Suprapubic skin (tissue), 4 donors: ENCODE measurements at regions not wholly inside any gene's neighbourhood (a gene's known extent, or its start where the extent isn't known, plus 50 kb on each side); places are given as distances from the start of the nearest gene placed in this dataset.
A peak's percentile ranks its signal among the peaks of the same experiment; 100 is the strongest.

ENCODE experiments used
- DNase-seq, 2 donors: peaks; one replicate each; pipeline ENCODE4 v3.0.0-alpha.2; 2019; ENCODE audit warnings: low spot score in 2 of 2
- H3K27ac ChIP-seq: fragments of 200-600 bp; sonication (generic); one replicate; pipeline ENCODE4 v1.5.1; 2019
- H3K27me3 ChIP-seq: fragments of 200-600 bp; sonication (generic); one replicate; pipeline ENCODE4 v1.5.1; 2019
- H3K36me3 ChIP-seq: fragments of 200-600 bp; sonication (generic); one replicate; pipeline ENCODE4 v1.5.1; 2019
- H3K4me1 ChIP-seq: fragments of 200-600 bp; sonication (generic); one replicate; pipeline ENCODE4 v1.5.1; 2019
- H3K4me3 ChIP-seq: fragments of 200-600 bp; sonication (generic); one replicate; pipeline ENCODE4 v1.5.1; 2019; ENCODE audit warnings: mild to moderate bottlenecking
- H3K9me3 ChIP-seq: fragments of 200-600 bp; sonication (generic); one replicate; pipeline ENCODE4 v1.5.1; 2019
- EP300 ChIP-seq: sonication (generic); formaldehyde crosslinking; IDR thresholded peaks from one replicate; pipeline ENCODE4 v1.6.1; 2017; ENCODE audit warnings: antibody characterized with exemption
- POLR2A ChIP-seq, 2 donors: fragments of 450-650 bp; IDR thresholded peaks; one replicate each; pipeline ENCODE4 v1.6.1; 2017; ENCODE audit warnings: antibody characterized with exemption in 2 of 2, mild to moderate bottlenecking in 2 of 2, moderate library complexity in 2 of 2
- POLR2AphosphoS5 ChIP-seq, 3 donors: sonication (generic); formaldehyde crosslinking; IDR thresholded peaks; one replicate each; pipeline ENCODE4 v1.6.1; 2017; ENCODE audit warnings: antibody characterized with exemption in 3 of 3
- WGBS: methylation state at CpG from one replicate; pipeline ENCODE4 v1.1.5; 2018; 5-methylcytosine and 5-hydroxymethylcytosine counted together
- TF ChIP-seq, protein P1 (sequence below), 2 donors: fragments of 200-600 bp in 1 of 2; fragments of 450-650 bp in 1 of 2; sonication (generic) in 1 of 2; IDR thresholded peaks; one replicate each; pipeline ENCODE4 v1.5.1; 2016 to 2019; ENCODE audit warnings: antibody characterized with exemption in 2 of 2, mild to moderate bottlenecking in 1 of 2, moderate library complexity in 1 of 2

DNA sequence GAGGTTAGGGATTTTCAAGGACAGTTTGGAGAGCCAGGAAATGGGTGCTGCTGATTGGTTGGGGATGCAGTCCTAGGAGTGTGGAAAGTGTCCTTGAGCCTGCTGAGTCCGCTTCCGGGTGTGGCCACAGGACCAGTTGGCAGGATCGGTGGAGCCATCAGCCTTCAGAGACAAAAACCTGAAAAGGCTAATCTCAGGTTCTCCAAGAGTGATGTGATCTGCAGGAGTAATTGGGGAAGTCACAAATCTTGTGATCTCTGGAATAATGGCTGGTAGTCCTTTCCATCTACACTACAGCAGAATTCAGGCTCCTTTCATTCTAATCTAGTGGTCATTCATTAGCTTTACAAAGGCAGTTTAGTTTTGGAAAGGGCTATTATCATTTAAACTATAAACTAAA, 55.9 kb upstream of the BMP2K start:
- no peaks in the 10 kb centered on the region for H3K36me3 ChIP-seq
- no peak overlapping the region for H3K4me3 ChIP-seq
- TF ChIP-seq, protein P1, sequence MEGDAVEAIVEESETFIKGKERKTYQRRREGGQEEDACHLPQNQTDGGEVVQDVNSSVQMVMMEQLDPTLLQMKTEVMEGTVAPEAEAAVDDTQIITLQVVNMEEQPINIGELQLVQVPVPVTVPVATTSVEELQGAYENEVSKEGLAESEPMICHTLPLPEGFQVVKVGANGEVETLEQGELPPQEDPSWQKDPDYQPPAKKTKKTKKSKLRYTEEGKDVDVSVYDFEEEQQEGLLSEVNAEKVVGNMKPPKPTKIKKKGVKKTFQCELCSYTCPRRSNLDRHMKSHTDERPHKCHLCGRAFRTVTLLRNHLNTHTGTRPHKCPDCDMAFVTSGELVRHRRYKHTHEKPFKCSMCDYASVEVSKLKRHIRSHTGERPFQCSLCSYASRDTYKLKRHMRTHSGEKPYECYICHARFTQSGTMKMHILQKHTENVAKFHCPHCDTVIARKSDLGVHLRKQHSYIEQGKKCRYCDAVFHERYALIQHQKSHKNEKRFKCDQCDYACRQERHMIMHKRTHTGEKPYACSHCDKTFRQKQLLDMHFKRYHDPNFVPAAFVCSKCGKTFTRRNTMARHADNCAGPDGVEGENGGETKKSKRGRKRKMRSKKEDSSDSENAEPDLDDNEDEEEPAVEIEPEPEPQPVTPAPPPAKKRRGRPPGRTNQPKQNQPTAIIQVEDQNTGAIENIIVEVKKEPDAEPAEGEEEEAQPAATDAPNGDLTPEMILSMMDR (IDR thresholded peaks at IDR 0.05): no peak
- TF ChIP-seq EP300 (no peak), POLR2A (IDR thresholded peaks at IDR 0.05) (no peak), POLR2AphosphoS5 (IDR thresholded peaks at IDR 0.05) (no peak)
- no peak for DNase-seq
- H3K27ac ChIP-seq: no peak overlapping the region
- peaks cover 2% of the 10 kb centered on the region for H3K4me1 ChIP-seq
- no peaks in the 10 kb centered on the region for H3K27me3 ChIP-seq
- WGBS: 87% methylated on average over 3 of the region's 3 CpGs
- no peaks in the 10 kb centered on the region for H3K9me3 ChIP-seq

DNA sequence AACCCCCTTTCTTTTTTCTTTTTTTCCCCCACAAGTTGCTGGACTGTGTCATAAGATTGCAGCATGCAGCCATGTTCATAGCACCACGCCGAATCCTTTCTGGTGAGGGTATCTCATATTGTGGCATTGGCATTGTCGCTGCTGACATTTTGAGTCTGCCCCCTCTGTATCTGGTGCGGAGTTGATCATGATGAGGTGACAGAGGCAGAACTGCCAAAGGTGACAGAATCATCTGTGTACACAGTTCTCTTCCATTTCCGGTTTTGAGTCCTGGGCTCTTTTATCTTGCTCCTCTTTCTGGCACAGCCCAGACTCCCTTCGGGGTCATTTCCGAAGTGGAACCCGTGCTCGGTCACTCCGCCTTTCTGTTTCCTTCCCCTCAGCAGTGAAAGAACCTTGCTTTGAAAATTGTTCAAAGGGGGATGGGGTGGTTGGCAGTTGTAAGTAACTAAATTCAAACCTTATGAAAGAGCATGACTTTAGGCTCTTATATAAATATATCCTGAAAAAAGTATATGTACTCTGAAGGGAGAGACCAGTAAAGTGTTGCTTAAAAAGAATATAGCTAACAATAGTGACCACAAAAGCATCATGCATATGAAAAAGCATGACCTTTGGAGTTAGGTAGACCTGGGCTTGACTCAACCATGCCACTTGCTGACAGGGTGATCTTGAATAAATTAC, 55.0 kb upstream of the BMP2K start:
- 56% methylated on average over 10 of the region's 10 CpGs for WGBS
- no peaks in the 10 kb centered on the region for H3K9me3 ChIP-seq
- no peak overlapping the region for H3K27ac ChIP-seq
- H3K4me3 ChIP-seq: no peak overlapping the region
- H3K4me1 ChIP-seq: peaks cover 2% of the 10 kb centered on the region
- no peaks in the 10 kb centered on the region for H3K27me3 ChIP-seq
- TF ChIP-seq EP300: no peak
- no peak for TF ChIP-seq POLR2AphosphoS5 (IDR thresholded peaks at IDR 0.05)
- TF ChIP-seq, protein P1 (IDR thresholded peaks at IDR 0.05): no peak
- no peak for TF ChIP-seq POLR2A (IDR thresholded peaks at IDR 0.05)
- no peaks in the 10 kb centered on the region for H3K36me3 ChIP-seq
- DNase-seq: no peak

DNA sequence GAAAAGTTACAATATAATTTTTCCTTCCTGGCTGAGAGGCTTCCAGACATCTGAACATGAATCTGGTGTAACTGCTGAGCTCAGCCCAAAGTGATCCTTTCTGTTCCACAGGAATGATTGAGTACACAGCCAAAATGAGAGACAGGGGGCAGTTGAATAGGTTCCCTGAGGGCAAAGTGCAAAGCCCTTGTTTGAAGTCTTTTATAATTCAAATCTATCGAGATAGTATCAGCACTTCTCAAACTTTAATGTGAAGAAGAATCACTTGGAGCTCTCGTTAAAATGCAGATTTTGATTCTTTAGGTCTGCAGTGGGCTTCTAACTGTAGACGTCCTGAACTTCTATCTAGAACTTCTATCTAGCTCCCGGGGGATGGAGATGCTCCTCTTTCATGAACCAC, 54.4 kb upstream of the BMP2K start:
- no peaks in the 10 kb centered on the region for H3K27me3 ChIP-seq
- H3K4me3 ChIP-seq: no peak overlapping the region
- TF ChIP-seq POLR2A (IDR thresholded peaks at IDR 0.05) (no peak), EP300 (no peak), POLR2AphosphoS5 (IDR thresholded peaks at IDR 0.05) (no peak)
- TF ChIP-seq, protein P1 (IDR thresholded peaks at IDR 0.05): no peak
- H3K36me3 ChIP-seq: no peaks in the 10 kb centered on the region
- peaks cover 2% of the 10 kb centered on the region for H3K4me1 ChIP-seq
- 58% methylated on average over 4 of the region's 4 CpGs for WGBS
- peak overlapping the region; percentile 24 for H3K27ac ChIP-seq
- H3K9me3 ChIP-seq: no peaks in the 10 kb centered on the region
- no peak for DNase-seq

DNA sequence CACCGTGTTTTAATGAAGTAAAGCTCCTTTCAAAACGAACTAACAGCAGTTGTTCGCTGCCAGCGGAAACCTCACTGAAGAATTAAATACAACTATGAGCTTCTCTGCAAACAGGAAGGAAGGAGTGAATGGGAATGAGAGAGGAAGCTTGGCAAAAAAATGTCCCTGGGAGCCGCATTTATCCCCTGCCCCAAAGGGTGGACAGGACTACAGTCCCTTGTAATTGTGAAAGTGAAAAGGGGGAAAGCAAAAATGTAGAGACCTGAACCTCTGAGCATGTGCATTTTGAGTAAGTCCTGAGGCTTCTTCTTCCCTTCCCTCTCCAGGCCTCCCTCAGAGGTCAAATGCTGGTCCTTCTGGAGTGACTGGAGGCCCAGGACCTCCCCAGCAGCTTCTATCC, 53.8 kb upstream of the BMP2K start:
- 59% methylated on average over 5 of the region's 5 CpGs for WGBS
- Histone ChIP-seq H3K4me1 (peaks cover 2% of the 10 kb centered on the region), H3K27me3 (no peaks in the 10 kb centered on the region), H3K9me3 (no peaks in the 10 kb centered on the region), H3K4me3 (no peak overlapping the region), H3K27ac (peak overlapping the region; percentile 24), H3K36me3 (no peaks in the 10 kb centered on the region)
- no peak for DNase-seq
- TF ChIP-seq EP300 (no peak), POLR2A (IDR thresholded peaks at IDR 0.05) (no peak), POLR2AphosphoS5 (IDR thresholded peaks at IDR 0.05) (no peak)
- TF ChIP-seq, protein P1 (IDR thresholded peaks at IDR 0.05): no peak

DNA sequence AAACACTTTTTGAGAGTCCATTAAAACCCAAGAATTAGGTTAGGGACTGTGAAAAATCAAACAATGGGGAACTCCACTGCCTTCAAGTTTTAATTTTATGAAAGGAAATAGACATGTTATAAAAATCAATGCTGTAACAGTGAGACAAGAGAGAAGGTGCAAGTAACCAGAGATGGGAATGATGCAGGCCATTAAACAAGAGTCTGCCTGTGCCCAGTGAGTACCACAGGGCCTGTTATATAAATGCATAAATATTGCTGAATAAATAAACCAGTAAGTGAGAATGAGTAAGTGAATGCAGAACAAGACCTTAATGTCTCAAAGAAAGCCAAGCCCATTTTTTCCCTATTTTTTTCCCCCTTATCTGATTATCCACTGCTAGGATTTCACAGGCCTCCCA, 53.3 kb upstream of the BMP2K start:
- TF ChIP-seq, protein P1 (IDR thresholded peaks at IDR 0.05): no peak
- TF ChIP-seq POLR2AphosphoS5 (IDR thresholded peaks at IDR 0.05) (no peak), EP300 (no peak), POLR2A (IDR thresholded peaks at IDR 0.05) (no peak)
- no peaks in the 10 kb centered on the region for H3K27me3 ChIP-seq
- H3K27ac ChIP-seq: no peak overlapping the region
- DNase-seq: no peak
- H3K36me3 ChIP-seq: no peaks in the 10 kb centered on the region
- no peak overlapping the region for H3K4me3 ChIP-seq
- peaks cover 2% of the 10 kb centered on the region for H3K4me1 ChIP-seq
- no peaks in the 10 kb centered on the region for H3K9me3 ChIP-seq
